ENCODE measurements at regions not wholly inside any gene's neighbourhood (a gene's known extent, or its start where the extent isn't known, plus 50 kb on each side); places are given as distances from the start of the nearest gene placed in this dataset.

GRCh38 chr21:31566064-31566463, 93.4 kb upstream of the SOD1 start:
- no peak for DNase-seq (ENCODE audit: low read depth in 3 of 3)

- no peak for DNase-seq (ENCODE audit: low read depth in 3 of 3)
Measured at GRCh38 chr21:31564439-31564838, 95.1 kb upstream of the SOD1 start.

GRCh38 chr21:31560479-31560878, 99.0 kb upstream of the SOD1 start:
- DNase-seq (ENCODE audit: low read depth in 3 of 3), result no peak

GRCh38 chr21:31559368-31560119, 99.9 kb upstream of the SOD1 start:
- peak; percentile 86 to 95 (median 90) for DNase-seq (ENCODE audit: low read depth in 3 of 3)

- DNase-seq (ENCODE audit: low read depth in 3 of 3), result peak; percentile 83 to 92 (median 83)
Measured at GRCh38 chr21:31558962-31559367, 100.5 kb upstream of the SOD1 start.

- peak in 1 of 3 experiments; percentile 35 for DNase-seq (ENCODE audit: low read depth in 3 of 3)
Measured at GRCh38 chr21:31558189-31558961, 101.1 kb upstream of the SOD1 start.

- peak in 1 of 3 experiments; percentile 15 for DNase-seq (ENCODE audit: low read depth in 3 of 3)
Measured at GRCh38 chr21:31557421-31558188, 101.9 kb upstream of the SOD1 start.

GRCh38 chr21:31556662-31557061, 102.8 kb upstream of the SOD1 start:
- DNase-seq (ENCODE audit: low read depth in 3 of 3), result no peak

- no peak for DNase-seq (ENCODE audit: low read depth in 3 of 3)
Measured at GRCh38 chr21:31555741-31556191, 103.7 kb upstream of the SOD1 start.

- DNase-seq (ENCODE audit: low read depth in 3 of 3), result peak in 2 of 3 experiments; percentile 20 to 33
Measured at GRCh38 chr21:31554511-31555022, 104.9 kb upstream of the SOD1 start.

GRCh38 chr21:31553926-31554325, 105.6 kb upstream of the SOD1 start:
- DNase-seq (ENCODE audit: low read depth in 3 of 3), result no peak

- no peak for DNase-seq (ENCODE audit: low read depth in 3 of 3)
Measured at GRCh38 chr21:31553461-31553860, 106.0 kb upstream of the SOD1 start.

- DNase-seq (ENCODE audit: low read depth in 3 of 3), result no peak
Measured at GRCh38 chr21:31552826-31553225, 106.7 kb upstream of the SOD1 start.

- DNase-seq (ENCODE audit: low read depth in 3 of 3), result no peak
Measured at GRCh38 chr21:31550070-31550469, 109.4 kb upstream of the SOD1 start.

GRCh38 chr21:31548688-31549087, 110.8 kb upstream of the SOD1 start:
- no peak for DNase-seq (ENCODE audit: low read depth in 3 of 3)

- DNase-seq (ENCODE audit: low read depth in 3 of 3), result no peak
Measured at GRCh38 chr21:31546443-31547170, 112.9 kb upstream of the SOD1 start.

GRCh38 chr21:31545036-31545435, 114.5 kb upstream of the SOD1 start:
- DNase-seq (ENCODE audit: low read depth in 3 of 3), result no peak

GRCh38 chr21:31543191-31543590, 116.3 kb upstream of the SOD1 start:
- no peak for DNase-seq (ENCODE audit: low read depth in 3 of 3)

- no peak for DNase-seq (ENCODE audit: low read depth in 3 of 3)
Measured at GRCh38 chr21:31538816-31539215, 120.7 kb upstream of the SOD1 start.

- DNase-seq (ENCODE audit: low read depth in 3 of 3), result no peak
Measured at GRCh38 chr21:31537872-31538576, 121.5 kb upstream of the SOD1 start.

GRCh38 chr21:31536138-31536537, 123.4 kb upstream of the SOD1 start:
- no peak for DNase-seq (ENCODE audit: low read depth in 3 of 3)
